ENCODE measurements at regions not wholly inside any gene's neighbourhood (a gene's known extent, or its start where the extent isn't known, plus 50 kb on each side); places are given as distances from the start of the nearest gene placed in this dataset.

DNA sequence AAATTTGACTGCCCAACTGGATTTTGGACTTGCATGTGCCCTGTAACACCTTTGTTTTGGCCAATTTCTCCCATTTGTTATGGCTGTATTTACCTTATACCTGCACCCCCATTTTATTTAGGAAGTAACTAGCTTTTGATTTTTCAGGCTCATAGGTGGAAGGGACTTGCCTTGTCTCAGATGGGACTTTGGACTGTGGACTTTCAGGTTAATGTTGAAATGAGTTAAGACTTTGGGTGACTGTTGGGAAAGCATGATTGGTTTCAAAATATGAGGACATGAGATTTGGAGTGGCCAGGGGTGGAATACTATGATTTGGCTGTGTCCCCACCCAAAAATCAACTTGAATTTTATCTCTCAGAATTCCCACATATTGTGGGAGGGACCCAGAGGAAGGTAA lies 490.2 kb downstream of the PRR16 start:
- H3K9me3 ChIP-seq (ENCODE audit: control extremely low read depth in 1 of 3, control insufficient read depth in 2 of 3, insufficient read depth in 1 of 3, low read length in 2 of 3) = peaks cover 0 to 12% (median 0%) of the 10 kb centered on the region in 3 donors
- no peaks in the 10 kb centered on the region for H3K4me1 ChIP-seq (ENCODE audit: control insufficient read depth in 2 of 2, insufficient read depth in 2 of 2, low read length in 2 of 2)
- Mint-ChIP-seq H3K27me3 (no peaks in the 10 kb centered on the region), H3K9me3 (ENCODE audit: insufficient read depth) (peaks cover 14% of the 10 kb centered on the region), H3K4me1 (no peaks in the 10 kb centered on the region), H3K4me3 (no peak overlapping the region), H3K27ac (no peak overlapping the region)
- intact Hi-C loops (cut with micrococcal nuclease) = no loop called here
- no peak overlapping the region for H2AFZ ChIP-seq (ENCODE audit: insufficient read depth, low read depth, low read length, poor library complexity, severe bottlenecking)
- no peaks in the 10 kb centered on the region for H3K27me3 ChIP-seq (replicated peaks in 1 of 4; ENCODE audit: control extremely low read depth in 1 of 4, control insufficient read depth in 3 of 4, insufficient read depth in 4 of 4, low read length in 3 of 4)
- no peaks in the 10 kb centered on the region for H3K79me2 ChIP-seq (ENCODE audit: control insufficient read depth, insufficient read depth, low read length)
- H3K36me3 ChIP-seq (replicated peaks in 1 of 2; ENCODE audit: control extremely low read depth in 1 of 2, control insufficient read depth in 1 of 2, extremely low read depth in 1 of 2, insufficient read depth in 2 of 2, low read length in 1 of 2) = no peaks in the 10 kb centered on the region
- ChIA-PET POLR2A (no interaction called here), CTCF (no interaction called here)
- ATAC-seq (ENCODE audit: low read depth) = no peak
- no peak overlapping the region for H3K4me3 ChIP-seq (ENCODE audit: control extremely low read depth in 1 of 5, extremely low read depth in 1 of 5, insufficient read depth in 1 of 5, low read depth in 2 of 5, low read length in 4 of 5)
- no peak overlapping the region for H3K27ac ChIP-seq (ENCODE audit: low read length in 2 of 2)
- no peak overlapping the region for H3K9ac ChIP-seq (ENCODE audit: low read length)
- no peaks in the 10 kb centered on the region for H4K20me1 ChIP-seq (ENCODE audit: control insufficient read depth, insufficient read depth, low read length, poor library complexity, severe bottlenecking)
- no peak for TF ChIP-seq CTCF (IDR thresholded peaks at IDR 0.05)
- no peak for TF ChIP-seq EZH2 (IDR thresholded peaks at IDR 0.05; ENCODE audit: borderline replicate concordance, insufficient read depth, low read depth, low read length, poor library complexity, severe bottlenecking)
- no peak overlapping the region for H3K4me2 ChIP-seq (replicated peaks; ENCODE audit: low read depth, low read length, poor library complexity, severe bottlenecking)
- DNase-seq = no peak

DNA sequence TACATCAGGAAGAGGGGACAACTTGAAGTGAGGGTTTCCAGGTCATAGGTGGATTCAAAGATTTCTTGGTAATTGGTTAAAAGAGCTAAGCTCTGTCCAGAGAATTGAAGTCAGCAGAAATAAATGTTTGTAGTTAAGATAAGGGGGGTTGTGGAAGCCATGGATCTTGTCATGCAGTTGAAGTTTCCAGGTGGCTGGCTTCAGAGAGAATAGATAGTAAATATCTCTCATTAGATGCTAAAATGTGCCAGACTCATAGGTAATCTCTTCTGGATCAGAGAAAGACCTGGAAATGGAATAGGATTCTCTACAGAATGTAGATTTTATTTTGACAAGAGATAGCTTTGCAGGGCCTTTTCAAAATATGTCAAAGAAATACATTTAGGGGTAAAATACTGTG lies 491.7 kb downstream of the PRR16 start:
- Histone ChIP-seq H3K27ac (ENCODE audit: low read length in 2 of 2) (no peak overlapping the region), H3K4me2 (replicated peaks; ENCODE audit: low read depth, low read length, poor library complexity, severe bottlenecking) (no peak overlapping the region), H3K9me3 (ENCODE audit: control extremely low read depth in 1 of 3, control insufficient read depth in 2 of 3, insufficient read depth in 1 of 3, low read length in 2 of 3) (peaks cover 0 to 14% (median 0%) of the 10 kb centered on the region in 3 donors), H3K4me3 (ENCODE audit: control extremely low read depth in 1 of 5, extremely low read depth in 1 of 5, insufficient read depth in 1 of 5, low read depth in 2 of 5, low read length in 4 of 5) (no peak overlapping the region), H4K20me1 (ENCODE audit: control insufficient read depth, insufficient read depth, low read length, poor library complexity, severe bottlenecking) (no peaks in the 10 kb centered on the region), H3K9ac (ENCODE audit: low read length) (no peak overlapping the region), H2AFZ (ENCODE audit: insufficient read depth, low read depth, low read length, poor library complexity, severe bottlenecking) (no peak overlapping the region), H3K4me1 (ENCODE audit: control insufficient read depth in 2 of 2, insufficient read depth in 2 of 2, low read length in 2 of 2) (no peaks in the 10 kb centered on the region), H3K36me3 (replicated peaks in 1 of 2; ENCODE audit: control extremely low read depth in 1 of 2, control insufficient read depth in 1 of 2, extremely low read depth in 1 of 2, insufficient read depth in 2 of 2, low read length in 1 of 2) (no peaks in the 10 kb centered on the region), H3K27me3 (replicated peaks in 1 of 4; ENCODE audit: control extremely low read depth in 1 of 4, control insufficient read depth in 3 of 4, insufficient read depth in 4 of 4, low read length in 3 of 4) (no peaks in the 10 kb centered on the region), H3K79me2 (ENCODE audit: control insufficient read depth, insufficient read depth, low read length) (no peaks in the 10 kb centered on the region)
- Mint-ChIP-seq H3K4me1 (no peaks in the 10 kb centered on the region), H3K4me3 (no peak overlapping the region), H3K27me3 (no peaks in the 10 kb centered on the region), H3K27ac (no peak overlapping the region), H3K9me3 (ENCODE audit: insufficient read depth) (peaks cover 14% of the 10 kb centered on the region)
- DNase-seq (no peak), ATAC-seq (ENCODE audit: low read depth) (no peak)
- TF ChIP-seq EZH2 (IDR thresholded peaks at IDR 0.05; ENCODE audit: borderline replicate concordance, insufficient read depth, low read depth, low read length, poor library complexity, severe bottlenecking) (no peak), CTCF (IDR thresholded peaks at IDR 0.05) (no peak)
- ChIA-PET POLR2A (no interaction called here), CTCF (no interaction called here)
- intact Hi-C loops (cut with micrococcal nuclease) = no loop called here

Data from B cell (primary cell).